Fibroblast of skin of left biceps (primary cell): ENCODE measurements at regions not wholly inside any gene's neighbourhood (a gene's known extent, or its start where the extent isn't known, plus 50 kb on each side); places are given as distances from the start of the nearest gene placed in this dataset.

ENCODE experiments used
- DNase-seq, 2 experiments: peaks; one replicate each; pipeline ENCODE4 v3.0.0-alpha.2; 2013; ENCODE audit warnings: low read depth in 2 of 2

- DNase-seq = no peak
Observed at GRCh38 chr11:19520681-19521080, 192.0 kb upstream of the NAV2 start.

DNA sequence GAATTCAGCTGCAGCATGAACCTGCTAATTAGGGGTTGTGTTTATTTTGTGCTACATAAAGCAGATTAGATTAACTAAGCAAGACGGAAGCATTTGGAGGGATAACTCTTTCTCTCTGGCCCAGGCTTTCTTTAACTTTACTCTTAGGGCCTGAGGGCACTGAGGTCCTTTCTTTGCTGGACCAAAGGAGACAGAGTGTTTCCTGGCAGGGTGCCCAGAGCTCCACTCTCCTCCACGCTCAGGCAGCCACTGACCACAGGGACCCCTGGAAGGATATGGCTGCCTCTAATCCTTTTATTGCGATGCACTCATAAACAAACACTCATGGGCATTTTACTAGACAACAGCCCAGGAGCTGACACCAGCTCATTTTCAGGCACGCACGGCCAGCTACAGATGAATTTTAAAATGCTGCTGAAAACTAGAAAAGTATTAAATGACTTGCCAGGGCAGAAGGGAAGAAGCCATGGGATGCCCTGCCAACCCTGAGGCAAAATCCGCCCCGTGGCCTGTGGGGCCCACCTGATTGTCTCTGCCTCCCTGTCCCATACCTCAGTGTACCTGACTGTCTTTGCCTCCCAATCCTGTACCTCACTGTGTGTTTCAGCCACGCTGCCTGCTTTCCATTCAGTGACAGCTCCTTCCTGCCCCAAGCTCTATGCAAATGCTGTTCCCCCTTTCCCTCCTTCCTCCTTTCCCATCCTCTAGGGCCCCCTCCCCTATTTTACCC is 192.6 kb upstream of the NAV2 start:
- no peak for DNase-seq

DNA sequence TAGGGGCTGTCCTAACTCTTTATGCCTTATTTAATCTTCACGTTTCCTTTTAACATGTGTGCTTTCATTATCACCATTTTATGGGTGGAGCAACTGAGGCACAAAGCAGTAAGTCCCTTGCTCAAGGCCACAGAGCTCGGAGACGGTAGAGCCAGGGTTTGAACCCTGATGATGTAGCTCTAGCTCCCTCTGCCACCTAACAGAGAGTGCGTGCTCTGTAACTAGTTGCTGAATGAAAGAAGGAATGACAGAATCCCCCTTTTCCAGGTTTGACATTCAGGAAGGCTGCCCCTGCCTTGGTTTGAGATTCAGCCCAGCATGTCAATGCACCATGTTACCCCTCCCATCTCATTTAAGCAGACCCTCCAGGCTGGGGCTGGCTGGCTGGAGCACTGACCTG is 193.3 kb upstream of the NAV2 start:
- DNase-seq = no peak

DNA sequence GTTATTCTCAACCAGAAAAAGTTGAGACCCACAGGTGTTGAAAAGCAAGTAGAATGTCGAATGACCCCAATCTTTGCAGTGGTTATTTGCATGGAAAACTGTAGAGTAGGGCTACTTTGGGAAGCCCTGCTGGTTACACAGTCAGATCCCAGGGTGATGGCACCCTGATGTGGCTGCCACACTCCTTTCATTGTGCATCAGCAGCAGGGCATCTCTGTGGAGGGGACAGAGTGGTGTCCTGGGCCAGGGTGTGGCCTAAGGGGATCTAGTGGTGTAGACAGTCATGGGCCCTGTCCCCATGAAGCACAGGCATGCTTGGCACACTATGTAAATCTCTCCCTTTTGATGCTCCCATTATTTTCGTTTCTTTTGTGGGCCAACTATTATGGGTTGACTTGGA is 199.4 kb upstream of the NAV2 start:
- DNase-seq = no peak

DNA sequence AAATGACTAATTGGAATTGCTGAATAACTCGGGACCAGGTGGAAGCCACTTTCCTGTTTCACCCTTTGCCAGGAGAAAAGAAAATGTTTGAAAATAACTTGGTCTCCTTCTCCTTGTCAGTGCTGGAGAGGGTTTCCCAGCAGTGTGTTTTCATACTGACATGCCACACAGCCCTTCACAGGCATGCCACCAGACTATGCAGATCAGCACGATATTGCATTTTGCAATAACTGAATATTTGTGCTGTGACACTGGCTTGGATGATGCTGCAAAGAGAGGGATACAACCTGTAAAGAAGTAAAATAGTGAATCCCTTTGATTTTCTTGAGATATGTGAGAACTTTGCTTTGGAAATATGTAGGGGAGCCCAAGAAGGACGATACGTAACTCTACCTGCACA is 200.0 kb upstream of the NAV2 start:
- DNase-seq = no peak

DNA sequence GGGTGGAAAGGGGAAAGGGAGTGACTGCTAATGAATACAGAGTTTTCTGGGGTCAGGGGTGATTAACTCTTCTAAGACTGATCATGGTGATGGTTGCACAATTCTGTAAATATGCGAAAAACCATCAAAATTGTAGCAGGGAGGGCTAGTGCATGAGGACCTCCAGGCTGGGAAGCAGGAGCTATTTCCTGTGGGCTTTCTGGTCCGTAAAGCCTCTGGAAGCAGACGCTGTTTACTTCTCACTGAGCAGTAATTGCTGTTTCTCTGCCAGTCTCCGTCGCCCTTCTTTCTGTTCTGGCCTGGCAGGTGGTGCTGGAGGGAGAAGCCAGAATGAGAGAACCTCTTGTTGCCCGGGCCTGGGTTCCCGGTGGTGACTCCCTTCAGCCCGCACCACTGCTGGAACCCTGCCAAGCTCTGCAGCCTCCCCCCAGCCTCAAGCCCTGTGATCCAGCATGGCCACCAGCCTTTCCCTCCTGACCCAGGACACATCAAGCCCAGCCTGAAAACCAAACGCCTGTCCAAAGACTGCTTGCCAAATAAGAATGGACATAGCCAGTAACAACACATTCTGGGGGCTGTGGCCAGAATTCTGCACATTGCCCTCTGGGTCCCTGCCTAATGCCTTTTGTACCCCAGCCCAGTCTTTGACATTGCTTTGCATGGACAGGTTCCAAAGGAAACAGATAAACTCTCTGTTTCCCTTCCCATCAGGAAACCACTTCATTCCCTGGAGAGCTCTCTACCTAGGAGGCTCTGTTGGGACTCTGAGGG is 201.0 kb upstream of the NAV2 start:
- DNase-seq = no peak

DNA sequence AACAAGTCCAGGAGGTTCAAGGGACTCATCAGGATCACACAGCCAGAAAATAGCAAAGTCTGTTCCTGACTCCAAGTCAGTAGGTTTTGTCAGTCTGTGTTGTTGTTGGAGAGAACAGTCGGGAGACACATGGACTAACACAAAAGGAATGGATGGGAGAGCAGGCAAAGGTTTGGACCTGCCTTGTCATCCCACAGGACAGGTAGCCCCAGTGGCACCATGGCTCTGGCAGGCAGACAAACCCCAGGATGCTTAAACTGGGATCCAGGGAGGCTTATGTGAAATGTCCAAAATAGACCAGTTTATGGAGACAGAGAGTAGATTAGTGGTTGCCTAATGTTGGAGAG is 201.6 kb upstream of the NAV2 start:
- DNase-seq = no peak

DNA sequence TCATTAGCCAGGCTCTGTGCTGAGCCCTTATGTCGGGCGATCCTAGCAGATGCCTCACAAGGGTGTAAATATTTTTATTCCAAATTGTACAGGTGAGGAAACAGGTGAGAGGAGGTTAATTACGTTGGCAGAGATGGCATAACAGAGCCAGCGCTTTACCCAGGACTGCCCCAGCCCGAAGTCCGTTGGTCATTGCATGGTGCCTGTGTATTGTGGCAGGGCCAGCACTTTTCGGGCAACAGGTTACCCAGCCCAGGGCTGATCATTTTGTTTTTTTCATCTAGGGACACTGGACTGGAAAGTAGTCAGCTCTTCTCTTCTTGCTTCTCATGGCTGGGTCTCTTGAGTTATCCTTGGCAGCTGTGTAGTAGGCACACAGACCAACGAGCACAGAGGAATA is 202.2 kb upstream of the NAV2 start:
- DNase-seq = no peak

GRCh38 chr11:19509215-19509614 is 203.4 kb upstream of the NAV2 start:
- no peak for DNase-seq

- DNase-seq = no peak
Observed at GRCh38 chr11:19508165-19508564, 204.5 kb upstream of the NAV2 start.

DNA sequence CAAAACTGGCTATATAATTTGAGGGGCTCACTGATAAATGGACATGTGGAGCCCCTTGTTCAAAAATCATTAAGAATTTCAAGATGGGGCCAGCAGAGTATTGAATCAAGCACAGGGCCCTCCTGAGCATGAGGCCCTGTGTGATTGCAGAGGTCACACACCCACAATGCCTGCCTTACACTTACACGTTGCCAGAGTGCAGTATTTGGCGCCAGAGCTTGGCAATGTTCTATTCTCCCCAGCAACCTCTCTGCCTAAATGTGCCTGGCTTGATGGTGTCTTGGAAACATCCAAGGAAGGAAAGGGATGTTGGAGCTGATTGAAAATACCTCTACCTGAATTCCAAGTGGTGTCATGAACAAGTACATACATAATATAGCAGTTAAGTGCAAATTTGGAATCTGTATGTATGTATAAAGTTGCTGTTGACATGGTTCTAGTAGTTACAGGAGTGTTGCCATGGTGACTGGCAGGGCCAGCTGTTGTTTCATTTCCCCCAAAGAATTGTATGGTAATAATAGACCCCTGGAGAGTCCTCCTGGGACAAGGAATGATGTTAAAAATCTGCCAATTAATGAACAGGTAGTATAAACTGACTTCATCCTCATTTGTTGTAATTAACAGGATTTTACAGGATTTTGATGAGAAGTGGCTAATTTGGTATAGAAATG is 205.7 kb upstream of the NAV2 start:
- no peak for DNase-seq

GRCh38 chr11:19502691-19503253 is 209.9 kb upstream of the NAV2 start:
- DNase-seq = no peak

GRCh38 chr11:19501631-19502030 is 211.0 kb upstream of the NAV2 start:
- no peak for DNase-seq

DNA sequence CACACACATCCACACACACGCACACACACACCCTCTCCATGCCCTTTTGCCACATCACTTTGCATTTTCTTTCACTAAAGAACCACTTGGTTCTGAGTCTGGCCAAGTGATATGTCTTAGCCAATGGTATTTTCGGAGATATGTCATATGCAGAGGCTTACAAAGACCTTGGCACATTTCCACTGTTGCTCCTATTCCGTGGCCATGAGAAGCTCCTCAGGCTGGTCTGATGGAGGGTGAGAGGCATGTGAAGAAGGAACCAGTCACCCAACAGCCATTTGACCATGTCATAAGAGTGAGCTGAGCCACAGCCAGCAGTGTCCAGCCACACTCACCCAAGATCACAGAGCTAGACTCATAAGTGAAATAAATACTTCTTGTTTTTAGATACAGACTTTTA is 212.6 kb upstream of the NAV2 start:
- DNase-seq = no peak

GRCh38 chr11:19499026-19499669 is 213.5 kb upstream of the NAV2 start:
- DNase-seq = no peak

- DNase-seq = no peak
Observed at GRCh38 chr11:19493446-19494213, 219.0 kb upstream of the NAV2 start.

- DNase-seq = no peak
Observed at GRCh38 chr11:19482319-19483100, 230.1 kb upstream of the NAV2 start.

DNA sequence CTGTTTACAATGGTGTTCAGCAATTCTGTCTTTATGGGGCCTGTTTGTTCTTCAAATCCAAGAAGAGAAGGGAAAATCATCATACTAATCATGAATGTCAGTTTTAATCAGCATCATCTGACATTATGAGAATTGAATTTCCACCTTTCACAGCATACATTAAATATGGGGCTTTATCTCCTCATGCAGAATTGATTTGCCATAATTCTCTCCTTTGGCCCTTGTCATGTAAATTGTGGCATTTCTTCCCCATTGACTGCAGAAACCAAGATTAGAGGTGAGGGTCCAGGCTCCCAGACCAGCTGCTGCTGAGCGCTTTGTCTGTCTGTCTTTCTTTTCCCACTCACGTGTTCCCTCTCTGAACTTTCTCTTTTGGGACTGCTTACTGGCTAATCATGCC is 232.1 kb upstream of the NAV2 start:
- no peak for DNase-seq

DNA sequence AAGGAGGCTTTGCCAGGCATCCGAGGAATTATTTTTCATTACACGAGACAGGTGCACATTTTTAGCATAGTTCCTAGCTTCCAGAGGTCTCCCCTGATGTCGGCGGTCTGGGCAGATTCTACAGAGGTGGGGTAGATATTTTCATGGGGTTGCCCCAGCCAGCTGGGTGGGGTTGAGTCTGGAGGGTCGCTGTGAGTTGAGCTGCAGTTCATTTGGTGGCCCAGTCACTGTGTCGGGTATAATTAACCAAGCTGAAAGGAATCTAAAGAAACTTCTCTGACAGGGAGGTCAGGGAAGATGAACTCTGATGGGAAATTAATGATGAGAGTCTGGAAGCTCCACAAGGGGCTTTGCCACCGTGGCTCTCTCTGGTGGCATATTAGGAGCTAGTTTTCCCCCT is 233.7 kb upstream of the NAV2 start:
- no peak for DNase-seq

GRCh38 chr11:19474954-19475721 is 234.4 kb upstream of the E2F8 start:
- no peak for DNase-seq
